WI38 (cell line): ENCODE measurements at regions not wholly inside any gene's neighbourhood (a gene's known extent, or its start where the extent isn't known, plus 50 kb on each side); places are given as distances from the start of the nearest gene placed in this dataset.

Experiments
- H3K4me3 ChIP-seq: 2 replicates; pipeline ENCODE4 v1.5.1; 2011; ENCODE audit warnings: low read depth, mild to moderate bottlenecking, control low read depth, low read length
- TF ChIP-seq, protein P1 (sequence below): IDR thresholded peaks from 2 replicates; pipeline ENCODE4 v1.5.1; 2012; ENCODE audit warnings: low read depth, mild to moderate bottlenecking, control low read depth, low read length

- H3K4me3 ChIP-seq, result no peak overlapping the region
- TF ChIP-seq, protein P1, sequence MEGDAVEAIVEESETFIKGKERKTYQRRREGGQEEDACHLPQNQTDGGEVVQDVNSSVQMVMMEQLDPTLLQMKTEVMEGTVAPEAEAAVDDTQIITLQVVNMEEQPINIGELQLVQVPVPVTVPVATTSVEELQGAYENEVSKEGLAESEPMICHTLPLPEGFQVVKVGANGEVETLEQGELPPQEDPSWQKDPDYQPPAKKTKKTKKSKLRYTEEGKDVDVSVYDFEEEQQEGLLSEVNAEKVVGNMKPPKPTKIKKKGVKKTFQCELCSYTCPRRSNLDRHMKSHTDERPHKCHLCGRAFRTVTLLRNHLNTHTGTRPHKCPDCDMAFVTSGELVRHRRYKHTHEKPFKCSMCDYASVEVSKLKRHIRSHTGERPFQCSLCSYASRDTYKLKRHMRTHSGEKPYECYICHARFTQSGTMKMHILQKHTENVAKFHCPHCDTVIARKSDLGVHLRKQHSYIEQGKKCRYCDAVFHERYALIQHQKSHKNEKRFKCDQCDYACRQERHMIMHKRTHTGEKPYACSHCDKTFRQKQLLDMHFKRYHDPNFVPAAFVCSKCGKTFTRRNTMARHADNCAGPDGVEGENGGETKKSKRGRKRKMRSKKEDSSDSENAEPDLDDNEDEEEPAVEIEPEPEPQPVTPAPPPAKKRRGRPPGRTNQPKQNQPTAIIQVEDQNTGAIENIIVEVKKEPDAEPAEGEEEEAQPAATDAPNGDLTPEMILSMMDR, result no peak
Measured at GRCh38 chr5:105573575-105573974, 2011.0 kb upstream of the NUDT12 start.

DNA sequence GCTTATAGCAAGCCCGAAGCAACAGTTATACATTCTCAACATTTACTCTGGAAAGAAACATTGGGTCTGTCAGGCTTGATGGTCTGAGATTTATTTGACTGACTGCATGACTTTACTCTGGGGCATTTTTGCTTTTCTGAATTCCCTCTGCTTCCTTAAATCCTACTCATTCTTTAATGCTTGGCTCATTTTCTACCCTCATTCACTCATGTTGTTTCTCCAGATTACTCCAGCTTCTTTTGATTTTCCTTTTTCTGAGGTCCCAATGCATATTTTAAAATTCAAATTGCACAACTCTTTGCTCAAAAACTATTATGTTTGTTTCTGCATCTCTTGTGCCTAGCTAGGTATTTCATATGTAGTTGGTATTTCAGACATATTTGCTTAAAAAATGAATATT, 2002.9 kb upstream of the NUDT12 start:
- no peak overlapping the region for H3K4me3 ChIP-seq
- TF ChIP-seq, protein P1, result no peak

GRCh38 chr5:105563842-105564241, 2001.3 kb upstream of the NUDT12 start:
- TF ChIP-seq, protein P1, result no peak
- no peak overlapping the region for H3K4me3 ChIP-seq

- no peak overlapping the region for H3K4me3 ChIP-seq
- TF ChIP-seq, protein P1, result no peak
Measured at GRCh38 chr5:105554568-105555169, 1992.1 kb upstream of the NUDT12 start.

- TF ChIP-seq, protein P1, result no peak
- no peak overlapping the region for H3K4me3 ChIP-seq
Measured at GRCh38 chr5:105544300-105544699, 1981.7 kb upstream of the NUDT12 start.

DNA sequence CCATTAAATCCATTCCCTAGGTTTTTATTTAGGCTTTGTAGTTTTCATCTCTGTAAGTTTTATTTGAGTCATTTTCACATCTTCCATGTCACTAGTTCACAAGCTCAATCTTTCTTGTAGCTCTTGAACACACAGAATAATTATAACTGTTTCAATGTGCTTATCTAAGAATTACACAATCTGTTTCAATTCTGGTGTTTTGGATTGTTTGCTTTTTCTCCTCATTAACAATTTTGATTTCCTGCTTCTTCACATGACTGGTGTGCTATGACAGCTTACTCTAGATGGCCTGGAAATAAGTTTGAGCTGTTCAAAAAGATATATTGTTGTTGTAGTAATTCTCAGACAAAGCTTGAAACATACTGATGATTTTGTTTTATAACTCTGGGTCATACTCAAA, 1974.1 kb upstream of the NUDT12 start:
- TF ChIP-seq, protein P1, result no peak

GRCh38 chr5:105530716-105531261, 1968.2 kb upstream of the NUDT12 start:
- no peak overlapping the region for H3K4me3 ChIP-seq
- TF ChIP-seq, protein P1, result no peak

More for the DNA sequence above, 1974.1 kb upstream of the NUDT12 start:
- H3K4me3 ChIP-seq, result no peak overlapping the region
